ENCODE measurements at regions not wholly inside any gene's neighbourhood (a gene's known extent, or its start where the extent isn't known, plus 50 kb on each side); places are given as distances from the start of the nearest gene placed in this dataset.

DNA sequence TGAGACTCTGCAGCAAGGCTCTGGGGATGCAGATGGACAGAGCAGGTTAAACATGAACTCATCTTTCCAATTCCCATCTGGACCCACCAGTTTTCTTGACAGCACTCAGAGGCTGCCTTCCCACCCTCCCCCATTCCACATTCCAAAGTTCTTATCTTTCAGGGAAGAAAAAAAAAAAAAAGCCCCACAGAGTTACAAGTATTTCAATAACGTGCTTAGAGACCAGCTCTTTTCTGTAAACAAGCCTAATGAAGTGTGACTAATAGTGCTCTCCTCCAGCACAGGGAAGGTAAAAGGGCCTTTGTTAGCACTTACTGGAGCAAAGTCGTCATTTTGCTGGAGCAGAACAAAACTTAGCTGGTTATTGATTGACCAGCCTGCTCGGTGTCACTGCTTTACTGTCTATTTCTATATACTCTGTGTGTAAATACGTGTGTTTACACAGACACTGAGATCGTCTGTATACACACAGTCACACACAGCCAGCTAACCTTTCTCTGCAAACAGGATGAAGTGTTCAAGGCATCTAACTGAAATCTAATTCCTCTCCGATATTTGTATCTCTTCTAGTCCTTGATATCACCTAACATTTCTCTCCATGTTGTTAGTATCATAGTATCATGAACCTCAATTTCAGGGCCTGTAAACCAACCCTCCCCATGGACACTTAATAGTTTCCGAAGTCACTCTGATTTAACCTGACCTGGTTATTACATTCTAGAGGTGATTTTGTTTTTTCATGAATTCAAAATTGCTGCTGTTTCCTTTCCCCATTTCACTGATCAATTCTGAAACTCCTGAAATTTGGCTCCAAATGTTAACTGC lies 84.9 kb downstream of the ZNF608 start:
- Histone ChIP-seq H3K4me3 (ENCODE audit: low read length) (no peak overlapping the region), H3K36me3 (ENCODE audit: control insufficient read depth, insufficient read depth, low read length) (no peaks in the 10 kb centered on the region), H3K27me3 (ENCODE audit: control insufficient read depth, insufficient read depth, low read length) (no peaks in the 10 kb centered on the region), H3K4me1 (ENCODE audit: control insufficient read depth, insufficient read depth, low read length) (peaks cover 83% of the 10 kb centered on the region), H3K9ac (ENCODE audit: low read length) (peak overlapping the region; percentile 31), H3K9me3 (ENCODE audit: control insufficient read depth, low read length) (no peaks in the 10 kb centered on the region)

DNA sequence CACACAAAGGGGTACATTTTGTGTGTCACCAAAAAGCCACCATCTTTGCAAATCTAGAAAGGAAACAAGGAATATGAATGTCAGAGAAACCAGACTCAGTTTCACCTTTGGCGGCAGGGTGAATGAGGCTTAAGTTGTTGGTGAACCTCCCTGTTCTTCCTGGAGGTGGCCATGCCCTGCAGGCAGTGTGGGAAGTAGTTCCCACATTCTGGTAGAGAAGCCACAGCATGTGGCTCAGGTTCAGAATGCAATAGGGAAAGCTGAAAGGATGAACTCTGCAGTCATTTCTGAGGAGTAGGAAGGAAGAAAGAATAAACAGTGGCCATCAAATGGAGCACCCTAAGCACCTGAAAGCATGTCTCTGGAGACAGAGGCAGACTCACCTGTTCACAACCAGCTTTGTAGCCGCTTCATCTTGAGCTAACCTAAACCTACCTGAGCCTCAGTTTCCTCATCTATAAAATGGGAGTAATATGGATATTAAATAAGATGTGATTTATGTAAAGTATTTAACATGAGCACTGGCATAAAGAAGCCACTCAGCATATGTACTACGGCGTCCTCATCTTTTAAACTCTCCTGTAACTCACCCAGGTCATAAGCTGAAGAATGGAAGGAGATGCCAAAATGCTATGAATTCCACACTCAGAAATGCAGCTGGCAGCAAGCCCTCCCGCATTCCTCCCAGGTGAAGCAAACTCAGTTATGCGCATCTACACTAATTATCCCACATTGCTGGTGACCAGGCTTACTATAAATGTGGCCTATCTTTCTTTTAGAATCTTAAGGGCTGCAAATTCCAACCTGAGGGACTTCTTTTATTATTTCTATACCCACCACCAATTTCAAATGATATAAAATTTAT lies 86.0 kb downstream of the ZNF608 start:
- no peaks in the 10 kb centered on the region for H3K36me3 ChIP-seq (ENCODE audit: control insufficient read depth, insufficient read depth, low read length)
- no peak overlapping the region for H3K4me3 ChIP-seq (ENCODE audit: low read length)
- no peaks in the 10 kb centered on the region for H3K9me3 ChIP-seq (ENCODE audit: control insufficient read depth, low read length)
- no peak overlapping the region for H3K9ac ChIP-seq (ENCODE audit: low read length)
- H3K4me1 ChIP-seq (ENCODE audit: control insufficient read depth, insufficient read depth, low read length), result peaks cover 80% of the 10 kb centered on the region
- H3K27me3 ChIP-seq (ENCODE audit: control insufficient read depth, insufficient read depth, low read length), result no peaks in the 10 kb centered on the region

DNA sequence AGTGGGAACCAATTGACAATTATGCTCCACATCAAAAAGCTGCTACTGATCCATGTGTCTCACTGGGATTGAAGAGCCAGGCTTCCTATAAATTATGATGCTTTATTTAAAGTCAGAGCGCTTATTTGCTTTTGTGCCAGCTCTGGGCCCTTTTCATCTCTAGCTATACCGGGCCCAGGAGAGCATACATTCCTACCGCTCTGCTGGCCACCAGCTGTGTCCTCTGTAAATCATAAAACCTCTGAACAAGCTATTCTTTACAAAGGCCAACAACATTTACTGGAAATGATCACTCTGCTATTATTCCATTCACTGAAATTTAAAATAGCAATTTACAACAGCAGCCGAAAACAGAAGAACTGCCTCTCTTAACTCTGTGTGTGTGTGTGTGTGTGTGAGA lies 86.6 kb downstream of the ZNF608 start:
- no peaks in the 10 kb centered on the region for H3K27me3 ChIP-seq (ENCODE audit: control insufficient read depth, insufficient read depth, low read length)
- H3K9me3 ChIP-seq (ENCODE audit: control insufficient read depth, low read length), result no peaks in the 10 kb centered on the region
- H3K4me1 ChIP-seq (ENCODE audit: control insufficient read depth, insufficient read depth, low read length), result peaks cover 86% of the 10 kb centered on the region
- H3K9ac ChIP-seq (ENCODE audit: low read length), result no peak overlapping the region
- H3K36me3 ChIP-seq (ENCODE audit: control insufficient read depth, insufficient read depth, low read length), result no peaks in the 10 kb centered on the region
- no peak overlapping the region for H3K4me3 ChIP-seq (ENCODE audit: low read length)

DNA sequence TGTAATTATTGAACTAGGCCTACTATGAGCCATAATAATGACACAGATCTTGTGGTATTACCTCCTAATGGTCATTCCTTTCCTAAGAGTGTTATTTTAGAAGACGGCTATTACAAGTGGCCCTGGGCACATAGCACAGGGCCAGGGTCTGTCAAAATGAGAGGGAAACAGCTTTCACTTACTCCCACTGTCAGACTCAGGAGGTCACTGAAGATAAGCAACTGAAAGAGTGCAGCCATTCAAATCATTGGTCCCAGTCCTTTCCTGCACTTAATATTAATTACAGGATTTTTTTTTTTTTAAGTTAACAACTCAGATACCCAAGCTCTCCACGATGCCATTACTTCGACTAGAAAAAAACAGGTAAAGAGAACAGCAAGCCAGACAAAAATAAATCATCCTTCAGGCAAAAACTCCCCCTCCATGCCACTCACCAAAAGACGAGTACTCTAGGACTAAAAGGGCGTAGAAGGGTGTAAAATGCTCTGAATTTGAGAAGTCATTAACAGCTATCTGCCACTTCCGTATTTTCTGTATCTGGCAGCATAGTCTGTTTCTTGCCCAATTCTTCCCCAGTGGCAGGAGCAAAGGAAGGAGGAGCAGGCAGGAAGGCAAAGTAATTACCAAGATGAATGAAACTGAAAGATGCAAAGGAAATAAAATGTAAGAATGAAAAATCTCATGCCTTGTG lies 87.4 kb downstream of the ZNF608 start:
- no peak overlapping the region for H3K4me3 ChIP-seq (ENCODE audit: low read length)
- no peaks in the 10 kb centered on the region for H3K36me3 ChIP-seq (ENCODE audit: control insufficient read depth, insufficient read depth, low read length)
- H3K4me1 ChIP-seq (ENCODE audit: control insufficient read depth, insufficient read depth, low read length), result peaks cover 89% of the 10 kb centered on the region
- no peak overlapping the region for H3K9ac ChIP-seq (ENCODE audit: low read length)
- no peaks in the 10 kb centered on the region for H3K27me3 ChIP-seq (ENCODE audit: control insufficient read depth, insufficient read depth, low read length)
- no peaks in the 10 kb centered on the region for H3K9me3 ChIP-seq (ENCODE audit: control insufficient read depth, low read length)

- Histone ChIP-seq H3K27me3 (ENCODE audit: control insufficient read depth, insufficient read depth, low read length) (no peaks in the 10 kb centered on the region), H3K36me3 (ENCODE audit: control insufficient read depth, insufficient read depth, low read length) (no peaks in the 10 kb centered on the region), H3K9me3 (ENCODE audit: control insufficient read depth, low read length) (no peaks in the 10 kb centered on the region), H3K4me1 (ENCODE audit: control insufficient read depth, insufficient read depth, low read length) (peaks cover 83% of the 10 kb centered on the region), H3K4me3 (ENCODE audit: low read length) (no peak overlapping the region), H3K9ac (ENCODE audit: low read length) (no peak overlapping the region)
Measured at GRCh38 chr5:124655921-124656511, 90.4 kb downstream of the ZNF608 start.

DNA sequence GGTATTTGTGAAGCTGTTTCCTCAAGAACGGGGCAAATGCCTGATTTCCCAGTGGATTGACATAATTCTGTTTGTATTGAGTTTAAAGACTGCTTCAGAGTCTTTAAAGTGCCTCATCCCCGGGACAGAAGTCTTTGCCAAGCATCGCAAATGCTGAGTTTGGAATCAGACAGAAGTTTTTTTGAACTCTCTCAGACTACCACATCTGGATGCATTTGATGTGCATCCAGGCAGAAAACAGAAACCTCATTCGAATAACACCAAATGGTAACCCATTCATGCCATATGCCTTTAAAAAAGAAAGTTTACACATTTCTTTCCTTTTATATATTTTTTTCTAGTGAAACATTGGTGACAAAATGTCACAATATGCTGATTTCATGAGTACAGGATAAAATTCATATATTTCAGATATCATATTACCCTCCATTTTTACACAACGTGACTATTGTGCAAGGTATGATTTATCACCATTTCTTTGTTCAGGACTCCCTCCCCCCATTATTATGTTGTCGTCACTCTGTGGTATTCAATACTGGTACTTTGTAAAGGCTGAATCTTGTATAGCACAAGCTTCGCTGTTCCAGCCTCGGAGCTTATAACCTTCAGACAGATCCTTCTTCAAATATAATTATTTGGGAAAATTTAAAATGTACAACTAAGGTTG lies 91.1 kb downstream of the ZNF608 start:
- no peak overlapping the region for H3K9ac ChIP-seq (ENCODE audit: low read length)
- no peaks in the 10 kb centered on the region for H3K27me3 ChIP-seq (ENCODE audit: control insufficient read depth, insufficient read depth, low read length)
- H3K36me3 ChIP-seq (ENCODE audit: control insufficient read depth, insufficient read depth, low read length), result no peaks in the 10 kb centered on the region
- peaks cover 83% of the 10 kb centered on the region for H3K4me1 ChIP-seq (ENCODE audit: control insufficient read depth, insufficient read depth, low read length)
- H3K4me3 ChIP-seq (ENCODE audit: low read length), result no peak overlapping the region
- no peaks in the 10 kb centered on the region for H3K9me3 ChIP-seq (ENCODE audit: control insufficient read depth, low read length)

DNA sequence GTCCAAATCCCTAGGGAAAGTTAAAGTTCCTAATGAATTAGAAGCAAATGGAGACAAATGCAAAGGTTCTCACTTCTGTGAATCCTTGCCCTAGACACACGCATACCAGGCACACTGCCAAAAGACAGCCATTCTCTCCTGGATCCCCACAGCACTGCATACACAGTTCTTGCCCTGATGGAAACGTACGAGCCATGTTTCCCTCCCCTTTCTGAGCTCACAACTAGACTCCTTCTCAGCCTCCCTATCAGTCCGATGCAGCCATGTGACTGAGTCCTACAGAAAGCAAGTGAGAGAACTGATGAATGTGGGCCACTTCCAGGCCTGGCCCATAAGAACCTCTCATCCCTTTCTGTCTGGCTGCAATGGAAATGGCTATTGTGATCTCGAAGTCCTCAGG lies 92.0 kb downstream of the ZNF608 start:
- peaks cover 83% of the 10 kb centered on the region for H3K4me1 ChIP-seq (ENCODE audit: control insufficient read depth, insufficient read depth, low read length)
- no peak overlapping the region for H3K9ac ChIP-seq (ENCODE audit: low read length)

DNA sequence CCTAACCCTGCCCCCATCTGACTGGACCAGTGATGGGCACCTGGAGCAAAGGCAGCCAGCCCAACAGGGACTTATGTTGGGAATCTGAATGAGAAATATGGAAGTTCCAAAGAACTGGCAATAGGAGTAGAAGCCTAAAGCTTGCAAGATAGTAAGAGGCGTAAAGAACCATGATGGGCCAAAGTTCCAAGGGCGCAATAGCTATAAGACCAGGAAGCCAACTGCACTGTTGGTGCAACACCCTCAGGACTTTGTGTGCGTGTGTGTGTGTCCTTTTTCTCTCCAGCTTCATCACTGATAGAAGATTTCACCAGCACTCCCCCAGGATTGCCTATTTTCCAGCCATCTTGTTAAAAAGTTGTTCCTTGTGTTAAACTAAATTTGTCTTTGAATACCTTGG lies 92.8 kb downstream of the ZNF608 start:
- Histone ChIP-seq H3K27me3 (ENCODE audit: control insufficient read depth, insufficient read depth, low read length) (no peaks in the 10 kb centered on the region), H3K9ac (ENCODE audit: low read length) (no peak overlapping the region), H3K4me3 (ENCODE audit: low read length) (no peak overlapping the region), H3K9me3 (ENCODE audit: control insufficient read depth, low read length) (no peaks in the 10 kb centered on the region), H3K36me3 (ENCODE audit: control insufficient read depth, insufficient read depth, low read length) (no peaks in the 10 kb centered on the region), H3K4me1 (ENCODE audit: control insufficient read depth, insufficient read depth, low read length) (peaks cover 85% of the 10 kb centered on the region)

More for the DNA sequence above, 92.0 kb downstream of the ZNF608 start:
- Histone ChIP-seq H3K27me3 (ENCODE audit: control insufficient read depth, insufficient read depth, low read length) (no peaks in the 10 kb centered on the region), H3K9me3 (ENCODE audit: control insufficient read depth, low read length) (no peaks in the 10 kb centered on the region), H3K36me3 (ENCODE audit: control insufficient read depth, insufficient read depth, low read length) (no peaks in the 10 kb centered on the region), H3K4me3 (ENCODE audit: low read length) (no peak overlapping the region)

DNA sequence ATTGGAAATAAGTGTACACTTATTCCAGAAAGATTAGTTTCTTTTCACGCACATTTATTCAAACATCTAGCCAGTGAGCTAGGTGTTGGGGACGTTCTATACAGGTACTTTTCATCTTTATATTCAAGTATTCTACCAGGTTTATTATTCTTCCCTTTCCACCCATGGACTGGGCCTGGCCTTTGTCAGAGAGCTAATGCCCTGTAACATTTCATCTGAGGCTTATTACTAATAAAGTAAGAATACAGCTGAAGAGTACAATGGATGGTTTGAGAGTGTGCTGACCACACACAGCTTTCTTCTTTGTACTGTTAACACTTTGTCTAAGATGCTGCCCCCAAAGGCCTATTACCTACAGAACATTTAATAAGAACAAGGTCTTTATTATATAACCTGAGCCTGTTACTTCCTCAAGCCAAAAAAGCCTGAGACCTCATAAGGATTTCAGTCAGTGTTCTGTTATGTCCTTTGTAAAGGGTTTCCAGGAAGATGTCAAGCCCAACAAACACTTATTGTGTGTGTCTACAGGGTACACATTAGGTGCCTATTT lies 93.5 kb downstream of the ZNF608 start:
- no peaks in the 10 kb centered on the region for H3K9me3 ChIP-seq (ENCODE audit: control insufficient read depth, low read length)
- H3K36me3 ChIP-seq (ENCODE audit: control insufficient read depth, insufficient read depth, low read length), result no peaks in the 10 kb centered on the region
- H3K9ac ChIP-seq (ENCODE audit: low read length), result no peak overlapping the region
- H3K27me3 ChIP-seq (ENCODE audit: control insufficient read depth, insufficient read depth, low read length), result no peaks in the 10 kb centered on the region
- no peak overlapping the region for H3K4me3 ChIP-seq (ENCODE audit: low read length)
- peaks cover 84% of the 10 kb centered on the region for H3K4me1 ChIP-seq (ENCODE audit: control insufficient read depth, insufficient read depth, low read length)

DNA sequence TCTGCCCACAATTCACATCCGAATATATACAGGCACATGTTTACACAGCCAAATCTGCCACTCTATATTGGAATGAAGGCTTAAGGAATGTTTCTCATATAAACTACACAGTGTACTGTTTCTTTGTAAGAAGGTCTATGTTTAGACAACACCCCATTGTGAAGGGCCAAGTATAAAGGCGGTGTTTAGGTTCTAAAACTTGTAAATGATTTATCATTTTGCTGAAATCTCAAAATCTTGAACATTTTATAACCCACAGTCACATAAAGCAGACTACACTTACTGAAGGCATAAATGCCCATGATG lies 94.0 kb downstream of the ZNF608 start:
- no peaks in the 10 kb centered on the region for H3K27me3 ChIP-seq (ENCODE audit: control insufficient read depth, insufficient read depth, low read length)
- peak overlapping the region; percentile 16 for H3K4me3 ChIP-seq (ENCODE audit: low read length)
- H3K9ac ChIP-seq (ENCODE audit: low read length), result no peak overlapping the region
- H3K36me3 ChIP-seq (ENCODE audit: control insufficient read depth, insufficient read depth, low read length), result no peaks in the 10 kb centered on the region
- H3K4me1 ChIP-seq (ENCODE audit: control insufficient read depth, insufficient read depth, low read length), result peaks cover 79% of the 10 kb centered on the region
- no peaks in the 10 kb centered on the region for H3K9me3 ChIP-seq (ENCODE audit: control insufficient read depth, low read length)

Measured in mucosa of stomach (tissue), 1 donor.